ENCODE measurements at regions not wholly inside any gene's neighbourhood (a gene's known extent, or its start where the extent isn't known, plus 50 kb on each side); places are given as distances from the start of the nearest gene placed in this dataset.

- Histone ChIP-seq H3K27me3 (no peaks in the 10 kb centered on the region), H3K4me3 (no peak overlapping the region), H3K4me1 (peaks cover 12% of the 10 kb centered on the region), H3K9me3 (no peaks in the 10 kb centered on the region), H3K27ac (no peak overlapping the region), H3K36me3 (no peaks in the 10 kb centered on the region)
- no peak for DNase-seq (ENCODE audit: extremely low spot score in 2 of 2)
- TF ChIP-seq POLR2A (IDR thresholded peaks at IDR 0.05): no peak
- TF ChIP-seq POLR2AphosphoS5 (IDR thresholded peaks at IDR 0.05; ENCODE audit: insufficient read depth in 1 of 2, low read depth in 1 of 2): no peak
- TF ChIP-seq, protein P1, sequence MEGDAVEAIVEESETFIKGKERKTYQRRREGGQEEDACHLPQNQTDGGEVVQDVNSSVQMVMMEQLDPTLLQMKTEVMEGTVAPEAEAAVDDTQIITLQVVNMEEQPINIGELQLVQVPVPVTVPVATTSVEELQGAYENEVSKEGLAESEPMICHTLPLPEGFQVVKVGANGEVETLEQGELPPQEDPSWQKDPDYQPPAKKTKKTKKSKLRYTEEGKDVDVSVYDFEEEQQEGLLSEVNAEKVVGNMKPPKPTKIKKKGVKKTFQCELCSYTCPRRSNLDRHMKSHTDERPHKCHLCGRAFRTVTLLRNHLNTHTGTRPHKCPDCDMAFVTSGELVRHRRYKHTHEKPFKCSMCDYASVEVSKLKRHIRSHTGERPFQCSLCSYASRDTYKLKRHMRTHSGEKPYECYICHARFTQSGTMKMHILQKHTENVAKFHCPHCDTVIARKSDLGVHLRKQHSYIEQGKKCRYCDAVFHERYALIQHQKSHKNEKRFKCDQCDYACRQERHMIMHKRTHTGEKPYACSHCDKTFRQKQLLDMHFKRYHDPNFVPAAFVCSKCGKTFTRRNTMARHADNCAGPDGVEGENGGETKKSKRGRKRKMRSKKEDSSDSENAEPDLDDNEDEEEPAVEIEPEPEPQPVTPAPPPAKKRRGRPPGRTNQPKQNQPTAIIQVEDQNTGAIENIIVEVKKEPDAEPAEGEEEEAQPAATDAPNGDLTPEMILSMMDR (IDR thresholded peaks at IDR 0.05): no peak
- intact Hi-C loops (cut with DNase I): no loop called here
Observed at GRCh38 chr11:106249617-106250239, 172.3 kb downstream of the AASDHPPT start.

- Histone ChIP-seq H3K27me3 (no peaks in the 10 kb centered on the region), H3K4me1 (no peaks in the 10 kb centered on the region), H3K36me3 (no peaks in the 10 kb centered on the region), H3K4me3 (no peak overlapping the region), H3K9me3 (no peaks in the 10 kb centered on the region), H3K27ac (no peak overlapping the region)
- no peak for DNase-seq (ENCODE audit: extremely low spot score in 2 of 2)
- TF ChIP-seq, protein P1 (IDR thresholded peaks at IDR 0.05): no peak
- no peak for TF ChIP-seq POLR2A (IDR thresholded peaks at IDR 0.05)
- TF ChIP-seq POLR2AphosphoS5 (IDR thresholded peaks at IDR 0.05; ENCODE audit: insufficient read depth in 1 of 2, low read depth in 1 of 2): no peak
- intact Hi-C loops (cut with DNase I): no loop called here
Observed at GRCh38 chr11:106262852-106263251, 185.4 kb downstream of the AASDHPPT start.

GRCh38 chr11:106263527-106263926, 186.1 kb downstream of the AASDHPPT start:
- H3K27me3 ChIP-seq: no peaks in the 10 kb centered on the region
- H3K4me1 ChIP-seq: no peaks in the 10 kb centered on the region
- H3K4me3 ChIP-seq: no peak overlapping the region
- intact Hi-C loops (cut with DNase I): no loop called here
- H3K27ac ChIP-seq: no peak overlapping the region
- H3K36me3 ChIP-seq: no peaks in the 10 kb centered on the region
- TF ChIP-seq POLR2A (IDR thresholded peaks at IDR 0.05): no peak
- TF ChIP-seq, protein P1 (IDR thresholded peaks at IDR 0.05): no peak
- no peak for TF ChIP-seq POLR2AphosphoS5 (IDR thresholded peaks at IDR 0.05; ENCODE audit: insufficient read depth in 1 of 2, low read depth in 1 of 2)
- DNase-seq (ENCODE audit: extremely low spot score in 2 of 2): no peak
- H3K9me3 ChIP-seq: no peaks in the 10 kb centered on the region

- no peak for TF ChIP-seq POLR2A (IDR thresholded peaks at IDR 0.05)
- TF ChIP-seq, protein P1 (IDR thresholded peaks at IDR 0.05): no peak
- no peak for TF ChIP-seq POLR2AphosphoS5 (IDR thresholded peaks at IDR 0.05; ENCODE audit: insufficient read depth in 1 of 2, low read depth in 1 of 2)
- no peaks in the 10 kb centered on the region for H3K36me3 ChIP-seq
- DNase-seq (ENCODE audit: extremely low spot score in 2 of 2): no peak
- H3K27me3 ChIP-seq: no peaks in the 10 kb centered on the region
- no peak overlapping the region for H3K4me3 ChIP-seq
- H3K27ac ChIP-seq: no peak overlapping the region
- no peaks in the 10 kb centered on the region for H3K4me1 ChIP-seq
- H3K9me3 ChIP-seq: no peaks in the 10 kb centered on the region
- intact Hi-C loops (cut with DNase I): no loop called here
Observed at GRCh38 chr11:106271086-106271485, 193.6 kb downstream of the AASDHPPT start.

DNA sequence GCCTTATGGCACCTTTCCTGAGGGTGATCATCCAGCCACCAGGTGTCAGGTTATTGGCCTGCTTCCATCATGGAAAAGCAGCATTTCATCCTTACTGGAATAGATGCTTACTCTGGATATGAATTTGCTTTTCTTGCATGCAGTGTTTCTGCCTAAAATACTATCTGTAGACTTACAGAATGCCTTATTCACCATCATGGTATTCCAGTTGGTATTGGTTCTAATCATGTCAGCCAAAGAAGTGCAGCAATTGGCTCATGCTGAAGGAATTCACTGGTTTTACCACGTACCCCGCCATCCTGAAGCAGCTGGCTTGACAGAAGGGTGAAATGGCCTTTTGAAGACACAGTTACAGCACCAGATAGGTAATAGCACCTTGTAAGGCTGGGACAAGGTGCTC, 194.2 kb downstream of the AASDHPPT start:
- no peak overlapping the region for H3K4me3 ChIP-seq
- intact Hi-C loops (cut with DNase I): no loop called here
- H3K27ac ChIP-seq: no peak overlapping the region
- H3K27me3 ChIP-seq: no peaks in the 10 kb centered on the region
- no peak for TF ChIP-seq POLR2A (IDR thresholded peaks at IDR 0.05)
- no peak for TF ChIP-seq POLR2AphosphoS5 (IDR thresholded peaks at IDR 0.05; ENCODE audit: insufficient read depth in 1 of 2, low read depth in 1 of 2)
- TF ChIP-seq, protein P1 (IDR thresholded peaks at IDR 0.05): no peak
- no peaks in the 10 kb centered on the region for H3K4me1 ChIP-seq
- no peaks in the 10 kb centered on the region for H3K36me3 ChIP-seq
- DNase-seq (ENCODE audit: extremely low spot score in 2 of 2): no peak
- no peaks in the 10 kb centered on the region for H3K9me3 ChIP-seq

All from vagina (tissue), 2 donors.